ENCODE measurements at regions not wholly inside any gene's neighbourhood (a gene's known extent, or its start where the extent isn't known, plus 50 kb on each side); places are given as distances from the start of the nearest gene placed in this dataset.

DNA sequence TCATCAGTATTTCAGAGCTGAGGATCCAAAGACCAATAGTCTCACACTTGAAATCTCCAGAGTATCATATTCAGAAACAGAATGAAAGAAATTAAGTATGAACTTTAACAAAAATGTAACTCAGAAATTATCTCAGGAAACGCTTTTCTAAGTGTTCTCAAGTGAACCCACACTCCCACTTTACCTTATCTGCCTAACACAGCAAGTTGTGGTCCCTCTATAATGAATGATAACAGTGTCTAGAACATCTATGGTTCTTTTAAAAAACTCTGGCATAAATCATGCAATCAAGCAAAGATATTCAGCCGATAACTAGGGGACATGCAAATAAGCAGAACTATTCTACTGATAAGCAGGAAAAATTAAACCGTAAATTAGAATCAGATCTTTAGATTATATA lies 1574.2 kb downstream of the PLA2G4A start:
- no peak for DNase-seq (ENCODE audit: low spot score)

DNA sequence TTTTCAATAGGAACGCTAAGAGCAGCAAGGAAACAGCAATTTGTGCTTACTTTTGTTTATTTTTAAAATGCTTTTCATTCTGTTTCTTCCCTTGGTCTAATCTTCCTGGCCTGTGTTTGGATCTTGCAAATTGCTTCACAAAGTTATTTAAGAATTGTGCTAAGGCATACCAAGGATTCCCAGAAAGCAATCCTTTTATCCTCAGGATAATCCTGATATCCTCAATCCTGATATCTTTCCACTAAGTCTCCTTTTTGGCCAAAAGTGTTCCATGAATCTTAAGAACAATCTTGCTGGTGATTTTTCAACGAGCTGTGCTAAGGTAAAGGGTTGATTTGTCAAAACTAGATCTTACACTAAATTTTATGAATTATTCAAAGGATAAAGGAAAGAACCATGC lies 1577.9 kb downstream of the PLA2G4A start:
- DNase-seq (ENCODE audit: low spot score) = no peak

GRCh38 chr1:188420177-188420576 lies 1591.4 kb downstream of the PLA2G4A start:
- no peak for DNase-seq (ENCODE audit: low spot score)

- DNase-seq (ENCODE audit: low spot score) = no peak
These were observed 1594.3 kb downstream of the PLA2G4A start for GRCh38 chr1:188423073-188423472.

- no peak for DNase-seq (ENCODE audit: low spot score)
These were observed 1595.4 kb downstream of the PLA2G4A start for GRCh38 chr1:188424176-188424575.

GRCh38 chr1:188425687-188426086 lies 1596.9 kb downstream of the PLA2G4A start:
- no peak for DNase-seq (ENCODE audit: low spot score)

- DNase-seq (ENCODE audit: low spot score) = no peak
These were observed 1597.8 kb downstream of the PLA2G4A start for GRCh38 chr1:188426561-188426960.

DNA sequence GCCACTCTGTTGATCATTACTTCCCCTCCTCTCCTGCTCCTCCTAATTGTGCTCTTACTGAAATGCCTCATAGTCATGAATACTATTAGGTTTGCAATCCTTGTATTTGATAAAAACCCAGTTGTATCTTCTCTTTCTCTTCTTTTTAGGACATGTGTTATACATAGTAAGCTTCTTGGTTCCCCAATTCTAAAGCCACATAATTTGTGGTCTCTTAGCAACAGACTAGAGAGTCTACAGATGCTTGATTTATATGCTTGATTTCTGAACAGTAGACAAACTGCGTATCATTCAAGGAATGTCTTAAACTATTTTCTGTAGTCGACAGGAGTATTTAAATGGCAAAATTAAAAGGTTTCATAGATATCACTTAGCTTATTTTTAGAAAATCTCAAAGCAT lies 1598.9 kb downstream of the PLA2G4A start:
- no peak for DNase-seq (ENCODE audit: low spot score)

- DNase-seq (ENCODE audit: low spot score) = no peak
These were observed 1600.6 kb downstream of the PLA2G4A start for GRCh38 chr1:188429386-188429785.

GRCh38 chr1:188432427-188432826 lies 1603.7 kb downstream of the PLA2G4A start:
- no peak for DNase-seq (ENCODE audit: low spot score)

- no peak for DNase-seq (ENCODE audit: low spot score)
These were observed 1604.7 kb downstream of the PLA2G4A start for GRCh38 chr1:188433425-188433824.

DNA sequence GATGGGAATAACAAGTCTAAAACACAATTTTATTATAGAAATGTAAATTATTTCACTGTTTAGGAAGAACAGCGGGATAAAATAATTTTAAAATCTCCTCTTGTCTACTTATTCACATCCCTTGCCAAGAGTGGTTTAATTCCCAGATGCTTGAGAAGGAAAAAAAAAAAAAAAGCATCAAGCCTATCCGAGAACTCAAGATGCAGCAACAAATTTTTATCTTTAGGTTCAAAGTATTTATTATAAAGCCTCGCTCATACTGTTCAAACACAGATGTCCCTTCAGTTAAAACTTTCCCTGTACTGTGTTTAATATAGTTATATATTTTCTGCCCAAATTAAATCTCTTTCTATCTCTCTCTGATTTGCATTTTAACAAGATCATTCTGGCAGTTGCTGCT lies 1615.8 kb downstream of the PLA2G4A start:
- DNase-seq (ENCODE audit: low spot score) = no peak

GRCh38 chr1:188462837-188463236 lies 1634.1 kb downstream of the PLA2G4A start:
- no peak for DNase-seq (ENCODE audit: low spot score)

DNA sequence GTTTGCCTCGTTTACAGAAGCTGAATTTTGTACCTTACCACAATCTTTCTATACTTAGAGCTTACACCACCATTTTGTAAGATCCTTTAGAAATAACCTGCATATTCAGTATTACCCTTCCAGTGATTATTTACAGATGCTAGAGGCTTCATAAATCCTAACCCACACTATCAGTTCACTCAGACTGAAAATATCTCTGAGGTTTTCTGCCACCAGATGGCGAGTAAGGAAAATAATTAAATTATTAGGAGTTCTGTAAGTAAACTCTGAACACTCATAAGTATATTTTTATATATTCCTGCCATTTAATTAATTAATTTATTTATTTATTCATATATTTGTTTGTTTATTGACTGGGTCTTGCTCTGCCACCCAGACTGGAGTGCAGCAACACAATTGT lies 1635.2 kb downstream of the PLA2G4A start:
- DNase-seq (ENCODE audit: low spot score) = no peak

- DNase-seq (ENCODE audit: low spot score) = no peak
These were observed 1637.8 kb downstream of the PLA2G4A start for GRCh38 chr1:188466539-188466938.

GRCh38 chr1:188476606-188477005 lies 1647.9 kb downstream of the PLA2G4A start:
- DNase-seq (ENCODE audit: low spot score) = no peak

DNA sequence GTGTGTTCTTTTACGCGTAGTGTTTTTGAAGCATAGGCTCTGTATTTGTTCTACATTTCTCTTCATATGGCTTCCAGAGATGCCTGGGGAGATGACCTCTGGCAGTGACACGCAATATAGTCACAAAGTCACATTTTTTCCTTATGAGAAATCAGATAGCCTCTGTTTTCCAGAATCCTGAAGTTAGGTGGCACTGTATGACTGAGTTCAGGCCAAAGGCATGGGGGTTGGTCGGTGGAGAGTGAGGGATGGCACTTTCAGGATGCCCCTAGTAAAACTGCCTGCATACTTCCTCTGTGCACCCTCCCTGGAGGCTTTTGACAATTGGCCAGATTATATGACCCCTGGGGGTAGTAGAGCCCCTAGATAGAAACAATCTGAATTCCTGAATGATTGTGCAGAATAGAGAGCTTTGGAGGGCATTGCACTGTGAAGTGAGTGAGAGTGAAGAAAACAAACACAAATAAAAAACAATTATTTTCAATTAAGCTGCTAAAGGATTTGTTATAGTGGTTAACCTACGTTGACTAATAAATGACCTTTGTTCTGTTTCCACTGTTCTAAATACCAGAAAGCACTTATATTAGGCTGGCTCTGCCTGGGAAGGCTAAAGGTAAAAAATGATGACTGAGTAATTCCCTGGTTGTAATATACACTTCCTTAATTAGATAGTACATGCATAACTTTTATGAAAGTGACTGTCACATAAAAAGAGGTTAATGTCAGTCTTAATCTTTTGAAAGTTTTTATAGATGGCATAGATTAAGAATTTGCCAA lies 1660.8 kb downstream of the PLA2G4A start:
- no peak for DNase-seq (ENCODE audit: low spot score)

GRCh38 chr1:188496506-188496905 lies 1667.8 kb downstream of the PLA2G4A start:
- peak; percentile 75 for DNase-seq (ENCODE audit: low spot score)

GRCh38 chr1:188497020-188497419 lies 1668.3 kb downstream of the PLA2G4A start:
- DNase-seq (ENCODE audit: low spot score) = peak; percentile 94

DNA sequence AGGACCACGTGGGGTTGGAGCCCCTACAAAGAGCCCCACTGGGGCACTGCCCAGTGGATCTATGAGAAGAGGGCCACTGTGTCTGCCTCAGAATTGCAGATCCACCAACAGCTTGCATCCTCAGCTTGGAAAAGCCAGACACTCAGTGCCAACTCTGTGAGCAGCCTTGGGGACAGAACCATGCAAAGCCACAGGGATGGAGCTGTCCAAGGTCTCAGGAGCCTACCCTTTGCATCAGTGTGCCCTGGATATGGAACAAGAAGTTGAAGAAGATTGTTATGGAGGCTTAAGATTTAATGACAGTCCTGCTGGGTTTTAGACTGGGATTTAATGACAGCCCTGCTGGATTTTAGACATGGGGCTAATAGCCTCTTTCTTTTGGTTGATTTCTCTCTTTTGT lies 1670.9 kb downstream of the PLA2G4A start:
- no peak for DNase-seq (ENCODE audit: low spot score)

DNA sequence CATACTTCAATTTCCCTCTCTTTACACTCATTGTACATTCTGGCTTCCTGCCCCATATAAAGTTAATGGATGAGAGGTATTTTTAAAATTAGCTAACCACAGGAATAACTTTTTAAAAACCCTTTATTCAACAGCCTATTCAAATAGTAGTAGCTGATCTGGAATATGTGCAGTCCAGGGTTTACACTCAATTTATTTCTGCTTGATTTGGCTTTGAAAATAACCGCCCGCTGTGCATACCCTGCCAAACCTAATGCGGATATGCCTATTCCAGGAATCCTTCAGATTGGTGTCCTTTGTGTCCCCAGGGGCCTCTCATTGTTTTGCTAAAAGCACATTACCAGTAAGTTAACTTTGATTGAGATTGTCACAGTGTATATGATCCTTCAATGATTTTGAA lies 1686.2 kb downstream of the PLA2G4A start:
- no peak for DNase-seq (ENCODE audit: low spot score)

DNA sequence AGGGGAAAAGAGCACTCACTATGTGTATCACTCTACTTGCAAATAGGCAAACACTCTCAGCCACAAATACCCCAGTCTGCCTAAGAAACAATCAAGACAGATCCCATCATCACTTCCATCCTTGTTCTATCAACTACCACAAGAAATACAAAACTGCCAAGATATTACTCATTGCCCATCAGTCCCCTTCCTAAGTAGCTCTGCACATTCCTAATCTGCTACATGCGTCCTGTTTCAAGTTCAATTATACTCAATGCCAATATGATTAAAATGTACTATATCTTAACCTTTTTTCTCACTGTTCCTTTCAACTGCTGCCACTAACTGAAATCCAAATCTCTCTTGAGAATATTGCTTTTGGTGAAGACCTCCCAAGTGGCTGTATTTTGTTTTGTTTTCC lies 1688.4 kb downstream of the PLA2G4A start:
- DNase-seq (ENCODE audit: low spot score) = no peak

DNA sequence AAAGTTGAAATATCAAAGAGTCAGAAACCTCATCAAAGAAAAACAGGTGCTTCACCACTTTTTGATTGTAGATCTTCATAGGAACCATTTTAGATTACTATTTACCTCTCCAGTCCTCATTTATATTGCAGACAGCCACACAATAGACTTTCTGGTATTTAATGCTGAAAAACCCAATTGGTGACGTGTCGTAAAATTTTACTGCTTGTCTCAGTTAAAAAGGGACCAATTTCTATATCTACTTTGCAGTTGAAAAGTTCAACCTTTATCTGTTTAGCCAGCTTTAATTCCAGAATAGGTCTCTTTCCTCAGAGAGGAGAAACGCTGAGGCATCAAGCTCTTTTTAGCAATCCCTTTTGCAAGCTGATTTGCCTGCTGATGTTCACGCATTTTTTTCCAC lies 1722.4 kb downstream of the PLA2G4A start:
- DNase-seq (ENCODE audit: low spot score) = no peak

DNA sequence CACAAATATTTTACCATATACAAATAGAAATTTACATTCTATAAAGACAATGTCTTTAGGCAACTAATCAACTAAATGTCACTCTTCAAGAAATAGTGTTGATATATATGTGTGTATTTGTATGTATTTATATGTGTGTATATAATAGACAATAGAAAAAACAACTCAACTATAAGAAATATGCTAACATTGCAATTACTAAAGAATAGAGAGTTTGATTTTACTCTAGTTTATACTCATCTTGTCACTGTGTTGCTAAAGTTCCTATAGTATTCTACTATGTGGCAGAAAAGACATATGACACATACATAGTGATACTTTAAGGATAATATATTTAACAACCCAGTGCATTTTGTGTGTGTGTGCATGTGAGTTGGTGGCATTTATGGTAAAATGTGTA lies 1728.3 kb downstream of the PLA2G4A start:
- DNase-seq (ENCODE audit: low spot score) = no peak

Measured in SK-N-DZ (cell line).